Ascending aorta (tissue), 2 donors: ENCODE measurements at regions not wholly inside any gene's neighbourhood (a gene's known extent, or its start where the extent isn't known, plus 50 kb on each side); places are given as distances from the start of the nearest gene placed in this dataset.
"Not testable (repeated sequence)": the region's sequence is repeated elsewhere in the genome, so short reads cannot be mapped to it uniquely, and the experiment has no call there.

Experiments
- DNase-seq, 2 donors: peaks; one replicate each; pipeline ENCODE4 v3.0.0-alpha.2; 2019; ENCODE audit warnings: low spot score in 2 of 2
- H3K27ac ChIP-seq, 2 donors: fragments of 200-600 bp; sonication (generic); one replicate each; pipeline ENCODE4 v1.5.1; 2016 to 2017; ENCODE audit warnings: mild to moderate bottlenecking in 1 of 2
- H3K27me3 ChIP-seq: fragments of 200-600 bp; sonication (generic); one replicate; pipeline ENCODE4 v1.5.1; 2017
- H3K36me3 ChIP-seq, 2 donors: fragments of 200-600 bp; sonication (generic); one replicate each; pipeline ENCODE4 v1.5.1; 2016
- H3K4me1 ChIP-seq, 2 donors: fragments of 200-600 bp; sonication (generic); one replicate each; pipeline ENCODE4 v1.5.1; 2016 to 2017; ENCODE audit warnings: mild to moderate bottlenecking in 1 of 2
- H3K4me3 ChIP-seq, 2 donors: fragments of 200-600 bp; sonication (generic); one replicate each; pipeline ENCODE4 v1.5.1; 2016 to 2017; ENCODE audit warnings: mild to moderate bottlenecking in 1 of 2
- H3K9me3 ChIP-seq, 2 donors: fragments of 200-600 bp; sonication (generic); one replicate each; pipeline ENCODE4 v1.5.1; 2016
- CTCF ChIP-seq, 3 experiments: fragments of 200-600 bp in 2 of 3; fragments of 450-650 bp in 1 of 3; sonication (generic) in 2 of 3; IDR thresholded peaks; one replicate each; pipeline ENCODE4 v1.5.1; 2016 to 2019; ENCODE audit warnings: antibody characterized with exemption in 3 of 3, mild to moderate bottlenecking in 1 of 3, moderate library complexity in 1 of 3
- intact Hi-C: fragments of 100-400 bp; cut with DNase I; formaldehyde crosslinking; loops from one replicate; pipeline ENCODE4 v1.15.1; 2023

GRCh38 chr5:30357371-30357770 is 836.1 kb upstream of the CDH6 start:
- intact Hi-C loops = no loop called here
- H3K27ac ChIP-seq = no peak overlapping the region
- no peaks in the 10 kb centered on the region for H3K36me3 ChIP-seq
- peaks cover 0 to 4% of the 10 kb centered on the region in 2 donors for H3K9me3 ChIP-seq
- H3K27me3 ChIP-seq = no peaks in the 10 kb centered on the region
- no peak for DNase-seq
- no peak for TF ChIP-seq CTCF (IDR thresholded peaks at IDR 0.05)
- H3K4me3 ChIP-seq = no peak overlapping the region
- H3K4me1 ChIP-seq = no peaks in the 10 kb centered on the region

- Histone ChIP-seq H3K27ac (no peak overlapping the region), H3K36me3 (no peaks in the 10 kb centered on the region), H3K4me1 (no peaks in the 10 kb centered on the region), H3K4me3 (no peak overlapping the region), H3K27me3 (no peaks in the 10 kb centered on the region), H3K9me3 (peaks cover 0 to 4% of the 10 kb centered on the region in 2 donors)
- DNase-seq = no peak
- TF ChIP-seq CTCF (IDR thresholded peaks at IDR 0.05) = no peak
- intact Hi-C loops = no loop called here
Measured at GRCh38 chr5:30355675-30356074, 837.8 kb upstream of the CDH6 start.

- H3K27ac ChIP-seq = no peak overlapping the region
- intact Hi-C loops = no loop called here
Measured at GRCh38 chr5:30347858-30348257, 845.6 kb upstream of the CDH6 start.

GRCh38 chr5:30345539-30346345 is 847.7 kb upstream of the CDH6 start:
- DNase-seq, H3K4me1 ChIP-seq, H3K36me3 ChIP-seq, H3K4me3 ChIP-seq, intact Hi-C loops, H3K27me3 ChIP-seq, H3K9me3 ChIP-seq, H3K27ac ChIP-seq: not testable (repeated sequence)

More at GRCh38 chr5:30347858-30348257, 845.6 kb upstream of the CDH6 start:
- no peaks in the 10 kb centered on the region for H3K36me3 ChIP-seq
- no peak for TF ChIP-seq CTCF (IDR thresholded peaks at IDR 0.05)
- no peaks in the 10 kb centered on the region for H3K27me3 ChIP-seq
- no peaks in the 10 kb centered on the region for H3K4me1 ChIP-seq
- no peak overlapping the region for H3K4me3 ChIP-seq
- DNase-seq = no peak
- no peaks in the 10 kb centered on the region for H3K9me3 ChIP-seq

- no peaks in the 10 kb centered on the region for H3K27me3 ChIP-seq
- H3K9me3 ChIP-seq = peaks cover 0 to 3% of the 10 kb centered on the region in 2 donors
- H3K36me3 ChIP-seq = no peaks in the 10 kb centered on the region
- H3K4me1 ChIP-seq = no peaks in the 10 kb centered on the region
- DNase-seq = no peak
- intact Hi-C loops = no loop called here
- no peak overlapping the region for H3K27ac ChIP-seq
- no peak for TF ChIP-seq CTCF (IDR thresholded peaks at IDR 0.05)
- no peak overlapping the region for H3K4me3 ChIP-seq
Measured at GRCh38 chr5:30343707-30344106, 849.8 kb upstream of the CDH6 start.

GRCh38 chr5:30341466-30341865 is 852.0 kb upstream of the CDH6 start:
- Histone ChIP-seq H3K4me1 (no peaks in the 10 kb centered on the region), H3K9me3 (peaks cover 0 to 3% of the 10 kb centered on the region in 2 donors), H3K27me3 (no peaks in the 10 kb centered on the region), H3K4me3 (no peak overlapping the region), H3K27ac (no peak overlapping the region), H3K36me3 (no peaks in the 10 kb centered on the region)
- intact Hi-C loops = no loop called here
- DNase-seq = no peak
- no peak for TF ChIP-seq CTCF (IDR thresholded peaks at IDR 0.05)
